Stimulated activated CD8-positive, alpha-beta memory T cell treated with anti-CD3 and anti-CD28 coated beads, Interleukin-15, amount 100 ng/mL, for 4 hours (primary cell): ENCODE measurements at regions not wholly inside any gene's neighbourhood (a gene's known extent, or its start where the extent isn't known, plus 50 kb on each side); places are given as distances from the start of the nearest gene placed in this dataset.

Experiments
- DNase-seq, 2 donors: peaks; one replicate each; pipeline ENCODE4 v3.0.0-alpha.2; 2020; ENCODE audit warnings: low read depth in 2 of 2

- no peak for DNase-seq
These were observed 298.9 kb downstream of the SHOX2 start for GRCh38 chr3:157807280-157807679.

- no peak for DNase-seq
These were observed 300.7 kb downstream of the SHOX2 start for GRCh38 chr3:157805538-157805937.

- DNase-seq = no peak
These were observed 291.6 kb upstream of the VEPH1 start for GRCh38 chr3:157794771-157795170.

- no peak for DNase-seq
These were observed 290.5 kb upstream of the VEPH1 start for GRCh38 chr3:157793745-157794144.

GRCh38 chr3:157789162-157789561 is 285.9 kb upstream of the VEPH1 start:
- DNase-seq = no peak

- DNase-seq = no peak
These were observed 283.4 kb upstream of the VEPH1 start for GRCh38 chr3:157786618-157787017.

- DNase-seq = no peak
These were observed 283.0 kb upstream of the VEPH1 start for GRCh38 chr3:157786211-157786610.

GRCh38 chr3:157785102-157785826 is 282.0 kb upstream of the VEPH1 start:
- no peak for DNase-seq

DNA sequence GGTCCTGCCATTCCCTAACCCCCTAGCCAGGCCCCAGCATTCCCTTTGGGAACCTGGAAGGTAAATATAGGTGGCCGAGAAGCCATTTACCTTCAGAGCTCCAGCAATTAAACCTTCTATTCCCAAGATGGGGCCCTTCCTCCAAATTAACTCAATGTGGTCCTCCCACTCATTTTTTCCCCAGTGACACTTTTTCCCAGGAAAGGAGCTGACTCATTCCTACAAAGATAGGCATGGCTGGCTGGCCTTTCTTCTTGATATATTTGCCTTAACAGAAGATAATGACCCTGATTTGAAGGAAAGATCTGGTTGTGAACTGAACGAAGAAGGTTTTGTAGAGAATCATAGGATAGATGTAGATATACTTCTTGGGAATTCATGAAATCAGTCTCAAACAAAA is 279.0 kb upstream of the VEPH1 start:
- no peak for DNase-seq

DNA sequence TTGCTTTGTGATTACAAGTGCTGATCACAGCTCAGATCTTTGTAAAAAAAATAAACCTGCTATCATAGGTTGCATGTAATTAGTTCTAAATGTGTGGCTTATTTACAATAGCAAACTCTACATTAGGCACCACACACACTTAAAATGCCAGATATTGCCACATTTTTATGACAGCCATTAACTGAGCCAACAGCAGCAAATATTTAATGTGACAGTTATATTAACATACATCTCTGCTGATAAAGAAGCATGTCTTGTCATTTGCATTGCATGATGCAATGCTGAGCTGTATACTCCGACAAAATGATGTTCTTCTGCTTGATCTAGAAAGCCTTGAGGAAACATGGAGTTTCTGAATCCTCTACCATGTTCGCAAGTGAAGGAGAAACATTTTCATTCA is 273.6 kb upstream of the VEPH1 start:
- DNase-seq = no peak

GRCh38 chr3:157775446-157775845 is 272.2 kb upstream of the VEPH1 start:
- no peak for DNase-seq

- DNase-seq = no peak
These were observed 266.2 kb upstream of the VEPH1 start for GRCh38 chr3:157769378-157769777.

GRCh38 chr3:157767607-157768006 is 264.4 kb upstream of the VEPH1 start:
- DNase-seq = no peak

DNA sequence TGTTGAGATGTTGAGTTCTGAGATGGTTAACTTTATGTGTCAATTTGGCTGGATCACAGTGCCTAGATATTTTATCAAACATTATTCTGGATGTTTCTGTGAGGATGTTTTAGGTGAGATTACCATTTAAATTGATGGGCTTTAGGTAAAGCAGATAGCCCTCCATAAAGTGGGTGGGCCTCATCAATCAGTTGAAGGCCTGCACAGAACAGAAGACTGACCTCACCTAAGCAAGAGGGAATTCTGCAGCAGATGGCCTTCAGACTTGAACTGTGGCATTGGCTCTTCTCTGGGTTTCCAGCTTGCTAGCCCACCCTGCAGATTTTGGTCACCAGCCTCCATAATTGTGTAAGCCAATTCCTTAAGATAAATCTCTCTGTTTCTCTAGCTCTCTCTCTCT is 260.4 kb upstream of the VEPH1 start:
- no peak for DNase-seq

GRCh38 chr3:157759311-157759710 is 256.1 kb upstream of the VEPH1 start:
- DNase-seq = no peak

DNA sequence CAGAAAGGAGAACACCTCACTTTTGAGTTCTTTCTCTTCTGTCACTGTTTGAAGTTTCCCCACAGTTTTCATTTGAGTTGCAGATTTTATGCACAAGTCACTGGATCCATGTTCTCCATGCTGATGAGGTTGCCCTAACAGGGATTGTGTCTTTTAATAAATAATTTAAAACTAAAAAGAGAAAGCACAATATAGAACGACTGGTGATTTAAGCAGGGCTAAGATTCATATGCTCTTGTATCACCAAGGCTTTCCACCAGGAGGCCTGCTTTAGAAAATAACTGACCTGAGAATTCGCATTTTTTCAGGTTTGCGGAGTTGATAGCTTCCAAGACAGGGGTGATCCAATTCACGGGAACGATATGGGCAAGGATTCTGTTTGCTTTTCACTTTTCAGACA is 252.0 kb upstream of the VEPH1 start:
- no peak for DNase-seq

DNA sequence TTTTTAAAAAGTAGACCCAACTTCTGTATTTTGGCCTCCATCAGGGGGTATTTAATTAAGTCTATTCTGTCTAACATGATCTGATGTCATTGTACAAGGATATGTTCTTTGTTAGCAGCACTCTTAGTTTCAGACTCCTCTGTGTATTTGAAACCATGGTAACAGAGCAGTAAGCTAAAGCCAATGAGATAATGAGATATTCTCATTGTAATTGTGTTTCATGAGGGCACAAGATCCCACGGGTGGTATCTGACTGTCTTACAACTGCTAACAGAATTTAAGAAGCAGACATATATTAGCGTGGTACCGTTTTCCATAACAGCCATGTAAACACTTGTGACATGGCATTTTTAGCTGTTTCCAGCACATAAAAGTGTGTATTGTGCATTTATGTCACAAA is 251.2 kb upstream of the VEPH1 start:
- no peak for DNase-seq

GRCh38 chr3:157753787-157754136 is 250.5 kb upstream of the VEPH1 start:
- no peak for DNase-seq

GRCh38 chr3:157752956-157753786 is 250.0 kb upstream of the VEPH1 start:
- DNase-seq = no peak

GRCh38 chr3:157752554-157752953 is 249.3 kb upstream of the VEPH1 start:
- no peak for DNase-seq

DNA sequence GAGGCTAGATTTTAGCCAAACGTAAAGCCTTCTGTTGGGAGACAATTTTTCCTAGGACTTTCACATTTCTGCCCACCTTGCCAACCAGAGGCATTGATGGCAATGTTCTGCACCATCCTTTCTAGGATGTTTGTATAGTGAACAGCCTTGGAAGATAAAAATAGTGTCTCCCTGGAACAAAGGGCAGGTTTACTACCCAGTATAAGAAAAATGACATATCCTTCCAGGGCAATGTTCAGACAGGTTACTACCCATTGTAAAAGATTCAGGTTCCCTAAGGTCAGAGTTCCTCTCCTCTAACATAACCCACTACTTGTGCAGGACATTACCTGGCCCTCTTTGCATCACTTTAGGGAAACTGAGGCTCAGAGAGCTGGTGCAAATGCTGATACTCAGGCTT is 248.2 kb upstream of the VEPH1 start:
- no peak for DNase-seq

DNA sequence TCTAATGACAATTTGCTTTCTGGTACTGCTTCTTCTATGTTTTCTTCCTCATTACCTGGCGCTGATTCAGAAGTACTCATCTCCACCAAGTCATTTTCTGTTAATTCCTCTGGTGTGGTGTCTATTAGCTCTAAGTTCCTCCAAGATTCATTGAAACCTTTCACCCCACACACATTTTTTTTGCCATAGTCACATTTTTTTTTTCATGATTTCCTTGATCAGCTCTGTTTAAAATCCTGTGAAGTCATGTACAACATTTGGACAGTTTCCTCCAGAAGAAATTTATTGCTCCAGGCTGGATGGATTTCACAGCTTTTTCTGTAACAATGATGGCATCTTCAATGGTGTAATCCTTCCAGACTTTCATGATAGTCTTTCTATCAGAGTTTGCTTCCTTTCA is 243.2 kb upstream of the VEPH1 start:
- DNase-seq = no peak

GRCh38 chr3:157741607-157742006 is 238.4 kb upstream of the VEPH1 start:
- DNase-seq = no peak
